ENCODE measurements at regions not wholly inside any gene's neighbourhood (a gene's known extent, or its start where the extent isn't known, plus 50 kb on each side); places are given as distances from the start of the nearest gene placed in this dataset.
"Not testable (repeated sequence)": the region's sequence is repeated elsewhere in the genome, so short reads cannot be mapped to it uniquely, and the experiment has no call there.

- not testable (repeated sequence) for H3K27ac ChIP-seq
Measured at GRCh38 chr16:70014915-70015314, 63.8 kb downstream of the CLEC18A start.

DNA sequence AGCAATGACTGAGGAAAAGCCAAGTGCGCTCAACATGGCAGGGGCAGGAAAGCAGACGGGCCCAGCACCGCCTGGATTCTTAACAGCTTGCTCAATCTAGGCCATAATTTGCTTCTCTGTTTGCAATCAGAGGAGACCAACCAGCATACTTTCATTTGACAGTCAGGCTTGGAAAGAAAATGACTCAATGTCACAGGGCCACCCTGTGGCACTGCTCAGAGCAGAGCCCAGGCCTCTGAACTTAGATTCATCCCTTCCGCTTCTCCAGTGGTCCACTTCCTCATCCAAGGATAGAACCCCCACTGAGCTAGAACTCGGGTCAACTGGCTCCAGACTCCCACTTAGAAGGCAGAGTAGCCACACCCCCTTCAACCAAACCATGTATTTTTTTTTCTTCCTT is 65.6 kb downstream of the CLEC18A start:
- not testable (repeated sequence) for H3K27ac ChIP-seq

- no peak overlapping the region for H3K27ac ChIP-seq
- TF ChIP-seq, protein P1, sequence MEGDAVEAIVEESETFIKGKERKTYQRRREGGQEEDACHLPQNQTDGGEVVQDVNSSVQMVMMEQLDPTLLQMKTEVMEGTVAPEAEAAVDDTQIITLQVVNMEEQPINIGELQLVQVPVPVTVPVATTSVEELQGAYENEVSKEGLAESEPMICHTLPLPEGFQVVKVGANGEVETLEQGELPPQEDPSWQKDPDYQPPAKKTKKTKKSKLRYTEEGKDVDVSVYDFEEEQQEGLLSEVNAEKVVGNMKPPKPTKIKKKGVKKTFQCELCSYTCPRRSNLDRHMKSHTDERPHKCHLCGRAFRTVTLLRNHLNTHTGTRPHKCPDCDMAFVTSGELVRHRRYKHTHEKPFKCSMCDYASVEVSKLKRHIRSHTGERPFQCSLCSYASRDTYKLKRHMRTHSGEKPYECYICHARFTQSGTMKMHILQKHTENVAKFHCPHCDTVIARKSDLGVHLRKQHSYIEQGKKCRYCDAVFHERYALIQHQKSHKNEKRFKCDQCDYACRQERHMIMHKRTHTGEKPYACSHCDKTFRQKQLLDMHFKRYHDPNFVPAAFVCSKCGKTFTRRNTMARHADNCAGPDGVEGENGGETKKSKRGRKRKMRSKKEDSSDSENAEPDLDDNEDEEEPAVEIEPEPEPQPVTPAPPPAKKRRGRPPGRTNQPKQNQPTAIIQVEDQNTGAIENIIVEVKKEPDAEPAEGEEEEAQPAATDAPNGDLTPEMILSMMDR (conservative IDR thresholded peaks at IDR 0.05) = peak; percentile 56
Measured at GRCh38 chr16:70018254-70018653, 67.1 kb downstream of the CLEC18A start.

DNA sequence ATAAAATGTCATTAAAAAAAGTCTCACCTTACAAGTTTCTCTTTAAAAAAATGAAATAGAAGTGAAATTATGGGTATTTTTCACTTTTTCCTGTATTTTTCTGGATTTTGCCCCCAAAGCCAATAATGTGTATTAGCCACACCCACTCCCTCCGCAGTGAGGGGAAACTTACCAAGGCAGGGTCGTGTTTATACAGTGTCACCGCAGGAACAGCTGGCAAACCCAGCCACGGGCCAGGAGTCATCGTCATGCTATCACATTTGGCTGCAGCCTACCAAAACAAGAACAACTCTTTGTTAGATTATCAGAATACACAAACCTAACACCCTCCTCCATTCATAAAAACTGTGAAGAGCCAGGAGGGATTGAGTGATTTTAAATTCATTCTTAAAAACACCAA is 72.1 kb downstream of the CLEC18A start:
- H3K27ac ChIP-seq = not testable (repeated sequence)

DNA sequence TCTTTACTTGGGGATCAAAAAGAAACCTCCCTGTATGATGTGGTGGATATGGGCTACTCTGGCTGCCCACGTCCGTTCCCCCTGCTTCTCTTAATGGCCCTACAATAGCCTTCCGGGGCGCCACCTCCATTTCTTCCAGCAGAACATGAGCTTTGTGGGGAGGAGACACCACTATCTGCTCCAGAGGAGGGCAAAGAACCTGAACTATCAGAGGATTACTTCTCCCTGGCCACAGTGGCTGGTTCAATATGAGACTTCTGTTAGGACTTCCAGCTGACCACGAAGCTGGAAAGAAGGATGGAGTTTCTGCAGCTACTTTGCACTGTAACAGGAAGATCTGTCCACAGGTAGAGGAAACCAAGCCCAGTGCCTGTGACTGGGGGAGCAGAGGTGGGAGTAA is 72.8 kb downstream of the CLEC18A start:
- H3K27ac ChIP-seq = not testable (repeated sequence)

DNA sequence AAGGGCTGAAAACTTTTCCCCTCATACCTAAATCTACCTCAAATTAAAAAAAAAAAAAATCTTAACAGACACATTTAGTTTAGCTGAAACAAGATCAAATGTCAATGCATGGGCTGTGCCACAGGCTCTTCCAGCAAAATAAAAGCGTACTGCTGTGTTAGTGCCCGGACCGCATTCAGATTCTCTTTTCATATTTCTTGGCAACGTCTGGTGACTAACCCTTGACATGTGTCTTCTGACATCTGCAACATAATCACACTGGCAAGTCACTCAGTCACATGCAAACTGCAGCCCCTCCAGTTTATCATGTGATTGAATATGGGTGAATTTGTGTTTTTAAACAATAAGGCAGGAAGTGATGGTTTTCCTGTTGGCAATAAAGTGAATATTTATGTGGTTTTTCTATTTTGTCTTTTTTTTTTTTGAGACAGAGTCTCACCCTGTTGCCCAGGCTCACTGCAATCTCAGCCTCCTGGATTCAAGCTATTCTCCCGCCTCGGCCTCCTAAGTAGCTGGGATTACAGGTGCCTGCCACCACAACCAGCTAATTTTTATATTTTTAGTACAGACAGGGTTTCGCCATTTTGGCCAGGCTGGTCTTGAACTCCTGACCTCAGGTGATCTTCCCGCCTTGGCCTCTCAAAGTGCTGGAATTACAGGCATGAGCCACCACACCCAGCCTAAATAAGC is 75.2 kb downstream of the CLEC18A start:
- not testable (repeated sequence) for H3K27ac ChIP-seq

DNA sequence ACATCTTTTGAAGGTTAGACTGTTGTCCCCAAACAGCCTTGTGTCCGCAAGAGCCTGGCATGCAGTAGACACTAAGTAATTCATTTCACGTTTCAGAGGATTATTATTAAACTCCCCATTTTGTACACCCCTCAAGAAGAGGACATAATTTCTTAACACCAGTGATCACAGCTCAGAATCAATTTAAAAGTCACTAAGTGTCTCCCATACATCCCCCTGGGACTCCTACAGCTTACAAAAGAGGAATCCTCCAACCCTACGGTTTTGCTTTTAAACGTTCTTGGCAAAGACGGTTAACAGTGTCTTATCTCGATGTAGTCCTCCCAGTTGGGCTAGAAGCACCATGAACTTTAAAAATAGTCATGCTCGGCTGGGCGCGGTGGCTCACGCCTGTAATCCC is 81.2 kb upstream of the PDPR start:
- H3K27ac ChIP-seq = not testable (repeated sequence)

DNA sequence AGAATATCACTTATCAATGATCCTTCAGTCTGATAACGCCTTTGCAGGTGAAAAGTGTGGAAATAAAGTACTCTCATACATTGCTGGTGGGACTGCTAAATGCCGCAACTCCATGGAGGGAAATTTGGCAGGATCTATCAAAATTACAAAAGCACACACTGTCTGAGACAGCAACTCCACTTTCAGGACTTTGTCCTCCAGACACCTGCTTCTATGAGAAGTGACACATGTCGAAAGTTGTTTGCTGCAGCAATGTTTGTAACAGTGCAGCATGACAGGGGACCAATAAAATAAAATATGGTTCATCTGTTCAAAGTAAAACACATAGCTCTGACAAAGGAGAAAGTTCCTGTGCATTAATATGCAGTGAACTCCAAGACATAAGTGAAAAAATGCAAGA is 76.2 kb upstream of the PDPR start:
- not testable (repeated sequence) for H3K27ac ChIP-seq

- H3K27ac ChIP-seq = not testable (repeated sequence)
Measured at GRCh38 chr16:70040554-70040953, 73.6 kb upstream of the PDPR start.

DNA sequence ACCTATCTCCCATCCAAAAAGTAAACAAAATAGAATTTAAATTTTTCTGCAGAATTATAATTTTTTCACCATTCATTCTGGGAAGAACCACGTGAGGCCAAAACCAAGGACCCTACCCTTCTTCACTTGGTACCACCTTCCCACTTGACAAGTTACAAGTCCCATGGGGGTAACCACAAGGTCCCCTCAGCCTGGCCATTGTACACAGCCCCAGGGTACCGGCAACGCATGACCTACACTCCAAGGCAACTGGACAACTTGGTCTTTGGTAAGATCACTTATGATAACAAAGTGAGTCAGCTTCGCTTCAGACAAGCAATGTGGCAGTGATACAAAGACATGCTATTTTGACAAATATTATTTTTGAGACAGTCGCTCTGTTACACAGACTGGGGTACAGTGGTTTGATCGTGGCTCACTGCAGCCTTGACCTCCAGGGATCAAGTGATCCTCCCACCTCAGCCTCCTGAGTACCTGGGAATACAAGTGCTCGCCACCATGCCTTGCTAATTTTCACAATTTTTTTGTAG is 70.5 kb upstream of the PDPR start:
- not testable (repeated sequence) for H3K27ac ChIP-seq

DNA sequence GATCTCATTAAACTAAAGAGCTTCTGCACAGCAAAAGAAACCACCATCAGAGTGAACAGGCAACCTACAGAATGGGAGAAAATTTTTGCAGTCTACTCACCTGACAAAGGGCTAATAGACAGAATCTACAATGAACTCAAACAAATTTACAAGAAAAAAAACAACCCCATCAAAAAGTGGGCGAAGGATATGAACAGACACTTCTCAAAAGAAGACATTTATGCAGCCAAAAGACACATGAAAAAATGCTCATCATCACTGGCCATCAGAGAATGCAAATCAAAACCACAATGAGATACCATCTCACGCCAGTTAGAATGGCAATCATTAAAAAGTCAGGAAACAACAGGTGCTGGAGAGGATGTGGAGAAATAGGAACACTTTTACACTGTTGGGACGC is 67.6 kb upstream of the PDPR start:
- H3K27ac ChIP-seq = not testable (repeated sequence)

DNA sequence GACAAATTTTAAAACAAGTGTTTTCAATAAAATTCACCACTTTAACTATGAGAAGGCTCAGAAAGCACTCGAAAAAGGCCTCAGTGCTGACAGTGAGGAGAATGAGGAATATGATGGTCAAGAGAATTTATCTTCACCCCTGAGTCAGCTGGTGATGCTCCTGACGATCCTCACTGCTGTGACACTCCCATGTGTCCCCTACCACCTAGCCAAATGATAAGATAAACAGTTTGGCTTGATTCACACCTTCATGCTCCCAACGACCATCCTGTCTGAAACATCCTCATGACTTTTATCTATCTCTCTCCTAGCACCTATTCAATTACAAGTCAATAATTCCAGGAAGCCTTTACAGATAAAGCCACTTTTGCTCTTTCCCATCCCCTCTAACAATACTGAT is 66.0 kb upstream of the PDPR start:
- H3K27ac ChIP-seq = not testable (repeated sequence)

DNA sequence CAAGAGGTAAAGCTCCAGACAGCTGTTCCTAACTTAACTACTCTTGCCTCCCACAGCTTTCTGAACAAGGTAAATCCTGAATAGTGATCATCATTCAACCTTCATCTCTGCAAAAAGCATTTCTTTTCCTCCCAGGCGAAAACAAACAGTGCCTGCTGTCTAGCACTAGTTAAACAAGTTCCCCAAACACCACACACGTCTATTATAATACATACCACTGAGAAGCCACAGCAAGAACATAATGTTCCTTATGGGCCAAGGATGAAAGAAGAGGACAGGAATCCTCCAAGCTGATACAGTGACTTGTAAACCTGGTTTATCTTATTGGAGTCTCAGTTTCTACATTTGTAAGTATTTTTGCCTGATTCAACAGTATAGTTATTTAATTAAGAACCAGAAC is 56.1 kb upstream of the PDPR start:
- peak overlapping the region; percentile 85 for H3K27ac ChIP-seq

GRCh38 chr16:70059429-70059828 is 54.7 kb upstream of the PDPR start:
- H3K27ac ChIP-seq = peak overlapping the region; percentile 85

DNA sequence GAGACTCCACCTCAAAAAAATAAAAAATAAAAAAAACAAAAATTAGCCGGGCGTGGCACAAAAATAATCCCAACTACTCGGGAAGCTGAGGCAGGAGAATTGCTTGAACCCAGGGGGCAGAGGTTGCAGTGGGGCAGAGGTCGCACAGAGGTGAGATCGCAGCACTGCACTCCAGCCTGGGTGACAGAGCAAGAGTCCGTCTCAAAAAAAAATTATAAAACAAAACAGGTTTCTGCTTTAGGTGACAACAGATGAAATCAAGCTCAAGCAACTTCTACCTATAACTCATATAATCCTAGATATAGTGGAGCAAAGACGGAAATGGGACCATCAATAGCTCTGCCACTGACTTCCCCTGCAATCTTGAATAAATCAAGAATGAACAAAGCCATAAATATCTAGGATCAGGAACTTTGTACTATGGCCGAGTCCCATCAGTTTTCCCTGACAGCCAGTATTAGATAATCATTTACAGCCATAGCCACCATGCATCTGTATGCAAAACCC is 53.6 kb upstream of the PDPR start:
- peak overlapping the region; percentile 85 for H3K27ac ChIP-seq

GRCh38 chr16:70061671-70062218 is 52.4 kb upstream of the PDPR start:
- peak overlapping the region; percentile 85 for H3K27ac ChIP-seq

- not testable (repeated sequence) for H3K27ac ChIP-seq
Measured at GRCh38 chr16:70062947-70063346, 51.2 kb upstream of the PDPR start.

Measured in VCaP (cell line).